LHCN-M2 (cell line): ENCODE measurements at regions not wholly inside any gene's neighbourhood (a gene's known extent, or its start where the extent isn't known, plus 50 kb on each side); places are given as distances from the start of the nearest gene placed in this dataset.

Source experiments
- DNase-seq: peaks from one replicate; pipeline ENCODE4 v3.0.0-alpha.2; 2012; ENCODE audit warnings: low read depth

- no peak for DNase-seq
Measured at GRCh38 chr12:4052691-4053090, 179.5 kb upstream of the PARP11 start.

- no peak for DNase-seq
Measured at GRCh38 chr12:4051596-4051995, 178.4 kb upstream of the PARP11 start.

- no peak for DNase-seq
Measured at GRCh38 chr12:4050340-4050739, 177.1 kb upstream of the PARP11 start.

- DNase-seq = no peak
Measured at GRCh38 chr12:4049298-4050080, 176.3 kb upstream of the PARP11 start.

- no peak for DNase-seq
Measured at GRCh38 chr12:4047421-4047820, 174.2 kb upstream of the PARP11 start.

- no peak for DNase-seq
Measured at GRCh38 chr12:4046495-4046840, 173.3 kb upstream of the PARP11 start.

- DNase-seq = no peak
Measured at GRCh38 chr12:4045786-4046494, 172.7 kb upstream of the PARP11 start.

GRCh38 chr12:4044736-4045730 lies 171.8 kb upstream of the PARP11 start:
- DNase-seq = no peak

GRCh38 chr12:4044101-4044500 lies 170.9 kb upstream of the PARP11 start:
- DNase-seq = no peak

GRCh38 chr12:4041187-4041885 lies 168.1 kb upstream of the PARP11 start:
- DNase-seq = no peak

- no peak for DNase-seq
Measured at GRCh38 chr12:4039931-4040330, 166.7 kb upstream of the PARP11 start.

GRCh38 chr12:4037747-4038312 lies 164.6 kb upstream of the PARP11 start:
- peak; percentile 53 for DNase-seq

- DNase-seq = no peak
Measured at GRCh38 chr12:4036671-4037271, 163.6 kb upstream of the PARP11 start.

- DNase-seq = peak; percentile 27
Measured at GRCh38 chr12:4034921-4035320, 161.7 kb upstream of the PARP11 start.

- no peak for DNase-seq
Measured at GRCh38 chr12:4032924-4033615, 159.9 kb upstream of the PARP11 start.

GRCh38 chr12:4031703-4032291 lies 158.6 kb upstream of the PARP11 start:
- peak; percentile 30 for DNase-seq

- DNase-seq = peak; percentile 97
Measured at GRCh38 chr12:4030929-4031702, 157.9 kb upstream of the PARP11 start.

GRCh38 chr12:4027412-4027811 lies 154.2 kb upstream of the PARP11 start:
- DNase-seq = no peak

GRCh38 chr12:4026517-4026916 lies 153.3 kb upstream of the PARP11 start:
- no peak for DNase-seq
